HK-2 (cell line): ENCODE measurements at regions not wholly inside any gene's neighbourhood (a gene's known extent, or its start where the extent isn't known, plus 50 kb on each side); places are given as distances from the start of the nearest gene placed in this dataset.

Experiments
- DNase-seq: peaks from one replicate; pipeline ENCODE4 v3.0.0-alpha.2; 2018; ENCODE audit not compliant: unreplicated experiment

DNA sequence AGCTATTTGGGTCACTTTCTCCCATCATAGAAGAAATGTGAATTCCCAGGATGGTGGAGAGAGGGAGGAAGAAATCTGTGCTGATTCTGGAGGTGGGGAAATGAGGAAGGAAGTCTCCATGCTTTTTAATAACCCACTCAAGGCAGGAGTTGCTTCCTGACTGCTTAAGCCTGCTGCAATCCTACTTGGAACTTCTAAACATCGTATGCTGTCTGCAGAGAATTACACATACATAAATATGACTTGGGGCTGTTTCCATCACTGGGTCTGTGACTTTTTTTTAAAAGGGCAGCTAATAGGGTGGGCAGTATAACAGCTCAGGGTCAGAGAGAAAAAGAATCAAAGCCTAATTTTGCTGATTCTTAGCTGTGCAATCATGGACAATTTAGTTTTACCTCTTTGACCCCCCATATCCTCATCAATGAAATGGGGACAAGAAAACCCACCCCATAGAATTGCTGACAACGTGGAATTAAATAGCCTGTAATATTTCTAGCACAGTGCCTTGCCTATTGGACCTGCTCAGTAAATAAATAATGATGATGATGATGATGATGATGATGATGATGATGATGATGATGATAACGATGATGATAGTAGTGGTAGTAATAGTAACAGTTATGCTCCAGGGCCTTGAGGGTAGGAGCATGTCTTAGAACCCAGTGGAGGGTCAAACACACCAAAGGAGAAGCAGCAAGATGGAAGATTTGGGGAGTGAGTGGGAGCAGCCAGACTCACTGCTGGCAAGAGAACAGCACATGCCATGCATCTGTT is 166.7 kb upstream of the LRFN2 start:
- DNase-seq: no peak

DNA sequence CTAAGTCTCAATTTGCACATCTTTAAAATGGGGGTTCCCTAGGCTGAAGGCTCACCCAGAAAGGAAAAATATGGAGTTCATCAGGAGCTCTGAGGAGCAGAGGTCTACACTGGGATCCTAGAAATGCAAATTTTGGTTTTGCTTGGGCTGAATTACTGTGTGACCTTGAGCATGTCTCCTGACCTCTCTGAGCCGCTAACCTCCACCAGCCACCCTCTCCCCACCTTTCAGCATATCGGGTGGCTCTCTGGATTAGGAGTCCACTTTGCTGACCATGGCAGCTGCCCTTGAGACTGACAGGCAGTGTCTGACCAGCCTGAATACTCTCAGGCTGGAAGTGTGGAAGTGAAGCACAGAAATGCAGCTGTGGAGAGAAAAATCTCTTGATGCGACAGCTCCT is 165.9 kb upstream of the LRFN2 start:
- no peak for DNase-seq

DNA sequence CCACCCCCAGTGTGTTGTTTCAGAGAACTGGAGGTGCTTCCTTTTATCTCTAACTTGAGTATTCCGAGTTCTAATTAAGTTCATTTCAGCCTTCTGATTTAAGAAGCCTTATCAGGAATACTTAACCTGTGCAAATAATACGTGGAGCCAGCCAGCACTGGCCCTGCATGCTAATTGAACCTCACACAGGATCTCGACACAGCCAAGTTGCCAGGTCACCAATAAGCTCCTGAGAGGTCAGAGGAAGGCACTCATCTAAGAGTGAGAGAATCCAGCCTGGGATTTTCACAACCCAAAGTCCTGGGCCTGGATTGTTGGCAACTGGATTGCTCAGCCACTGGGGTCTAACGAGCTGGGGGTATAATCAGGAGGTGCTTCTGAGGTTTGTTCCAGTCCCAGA is 157.7 kb upstream of the LRFN2 start:
- DNase-seq: no peak

DNA sequence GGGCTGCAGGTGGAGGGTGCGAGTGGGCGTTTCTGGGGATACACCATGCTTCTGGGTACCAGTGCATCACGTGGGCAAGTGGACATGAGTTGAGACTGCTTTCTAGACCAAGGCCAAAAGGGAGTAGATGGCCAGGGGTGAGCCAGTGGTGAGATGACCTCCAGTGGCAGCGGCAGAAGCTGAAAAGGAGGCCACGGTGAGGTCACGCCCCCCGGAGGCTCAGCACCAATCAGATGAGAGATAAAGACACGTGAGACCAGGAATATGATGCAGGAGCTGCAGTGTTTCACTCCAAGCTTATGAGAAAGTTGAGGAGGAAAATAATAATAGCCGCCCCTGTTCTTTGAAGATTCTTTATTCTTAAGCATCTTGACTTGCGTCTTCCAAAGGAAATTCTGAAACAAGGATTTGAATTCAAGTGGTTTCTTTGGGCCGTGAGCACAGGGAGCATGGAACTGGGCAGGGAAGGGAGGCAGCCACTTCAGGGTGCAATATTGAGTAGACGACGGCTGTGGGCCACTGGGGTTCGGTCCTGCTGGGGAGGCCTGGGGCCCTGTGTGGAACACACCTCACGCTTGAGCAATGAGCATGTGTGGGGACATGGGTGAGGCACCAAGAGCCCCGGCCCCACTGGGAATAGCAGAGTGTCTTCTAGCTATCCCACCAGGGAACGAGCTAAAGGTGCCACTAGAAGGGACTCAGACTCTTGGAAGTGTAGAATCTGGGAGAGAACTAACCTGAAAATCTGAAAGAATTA is 156.7 kb upstream of the LRFN2 start:
- DNase-seq: no peak

DNA sequence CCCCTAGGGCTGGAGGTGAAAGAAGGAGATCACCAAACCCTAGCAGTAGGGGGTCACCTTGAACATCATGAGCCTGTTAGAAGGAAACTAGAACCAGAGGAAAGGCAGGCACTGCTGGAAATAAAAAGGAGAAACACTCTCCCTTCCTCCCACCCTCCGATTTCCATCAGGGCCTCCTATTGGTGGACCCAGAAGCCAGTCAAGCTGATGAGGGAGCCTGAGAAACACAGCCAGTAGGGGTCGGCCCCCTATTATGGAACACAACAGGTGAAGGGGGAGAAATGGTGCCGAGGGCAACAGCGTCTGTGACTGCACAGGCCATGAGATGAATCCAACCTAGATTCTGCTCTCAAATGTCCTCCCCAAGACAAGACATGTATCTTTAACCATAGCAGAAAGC is 156.1 kb upstream of the LRFN2 start:
- DNase-seq: no peak

DNA sequence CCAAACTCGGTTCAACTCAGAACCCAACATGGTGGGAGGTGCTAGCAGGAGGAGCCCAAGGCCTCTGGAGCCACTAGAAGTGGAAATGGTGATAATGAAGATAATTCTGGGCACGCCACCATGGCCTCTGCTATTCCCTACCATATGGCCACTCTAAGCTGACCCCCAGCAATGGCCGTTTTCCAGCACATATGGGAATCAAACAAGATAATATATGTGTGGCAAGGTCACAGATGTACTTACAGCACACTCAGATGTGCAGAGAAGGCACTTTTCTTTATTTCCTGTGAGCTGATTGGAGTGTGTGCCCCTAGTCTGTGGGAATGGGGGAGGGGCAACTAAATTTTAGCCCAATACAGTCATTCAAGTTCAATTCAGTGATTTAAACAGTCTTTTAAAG is 153.4 kb upstream of the LRFN2 start:
- no peak for DNase-seq

DNA sequence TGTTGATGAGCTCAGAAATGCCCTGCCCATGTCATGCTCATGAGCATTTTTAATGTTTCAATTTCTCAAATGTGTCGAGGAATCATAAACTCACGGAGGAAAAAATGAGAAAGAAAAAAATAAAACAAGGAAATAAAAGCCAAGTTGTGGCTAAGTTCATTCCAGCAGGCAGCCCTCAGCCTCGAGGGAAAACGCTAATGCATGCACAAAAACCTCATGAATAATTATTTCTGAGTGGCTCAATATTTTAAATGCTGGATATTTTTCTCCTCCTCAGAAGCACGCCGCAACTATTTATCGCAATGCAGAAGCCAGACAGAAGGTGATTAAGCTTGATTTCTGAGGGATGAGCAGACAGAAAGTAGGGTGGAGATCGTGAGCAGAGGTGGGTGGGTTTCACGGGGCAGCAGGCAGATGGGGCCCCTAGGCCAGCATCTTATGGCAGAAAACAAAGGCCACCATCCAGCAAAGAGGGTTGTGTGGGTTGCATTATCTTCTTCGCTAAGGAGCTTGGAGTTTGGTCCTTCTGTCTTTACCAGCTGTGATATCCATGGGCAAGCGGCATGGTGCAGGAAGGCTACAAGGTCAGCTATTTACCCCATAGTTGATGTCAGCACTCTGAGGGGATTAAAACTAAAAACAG is 151.5 kb upstream of the LRFN2 start:
- no peak for DNase-seq

DNA sequence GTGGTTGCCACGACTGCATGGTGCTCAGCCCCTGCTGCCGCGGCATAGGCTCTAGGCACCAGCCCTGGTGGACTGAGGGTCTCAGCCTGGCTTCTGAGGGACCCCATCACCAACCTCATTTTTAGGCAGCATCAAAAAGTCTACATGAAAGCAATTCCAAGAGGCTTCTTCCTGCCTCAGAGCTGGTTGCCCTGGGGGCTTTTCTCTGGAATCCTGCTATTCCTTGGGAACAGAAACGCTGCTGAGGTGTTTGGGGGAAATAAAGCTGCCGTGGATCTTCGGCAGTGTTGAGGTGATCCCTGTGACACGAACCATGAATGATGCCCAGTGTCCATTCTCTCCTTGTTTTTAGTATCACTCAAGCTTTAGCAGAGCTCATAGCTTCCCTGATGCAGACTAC is 148.4 kb upstream of the LRFN2 start:
- no peak for DNase-seq

DNA sequence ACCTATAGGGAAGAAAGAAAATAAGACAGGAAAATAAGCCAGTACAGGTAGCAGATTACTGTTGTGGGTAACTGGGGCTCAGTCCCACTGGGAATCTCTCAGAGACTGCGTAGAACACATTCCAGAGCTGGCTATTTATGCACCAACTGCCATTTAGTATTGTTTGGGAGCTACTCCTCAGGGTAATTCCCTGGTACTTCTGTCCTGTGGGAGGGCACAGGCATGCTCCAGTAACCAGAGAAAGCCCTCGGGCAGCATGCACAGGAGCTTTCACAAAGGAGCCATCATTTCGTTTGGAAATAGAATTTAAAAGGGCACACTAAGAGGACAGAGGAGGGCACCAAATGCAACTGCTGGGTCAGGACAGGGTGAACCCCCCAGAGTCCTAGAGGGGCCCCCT is 148.0 kb upstream of the LRFN2 start:
- DNase-seq: no peak

DNA sequence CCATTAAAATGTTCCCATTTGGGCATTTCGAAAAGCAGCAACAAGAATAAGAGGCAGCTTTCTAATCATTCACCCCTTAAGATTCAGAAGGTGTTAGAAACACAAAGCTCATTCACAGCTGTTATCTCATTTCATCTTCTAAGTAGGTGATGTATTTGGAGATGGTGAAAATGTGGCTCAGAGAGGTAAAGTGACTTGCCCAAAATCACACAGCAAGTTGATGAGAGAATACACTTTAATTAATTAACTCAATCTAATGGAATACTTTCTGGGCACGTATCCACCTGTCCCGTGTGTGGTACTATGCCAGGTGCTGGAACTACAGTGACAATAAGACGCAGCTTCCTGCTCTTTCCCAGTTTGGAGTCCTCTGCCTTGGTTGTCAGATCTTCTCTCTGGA is 147.4 kb upstream of the LRFN2 start:
- DNase-seq: no peak

DNA sequence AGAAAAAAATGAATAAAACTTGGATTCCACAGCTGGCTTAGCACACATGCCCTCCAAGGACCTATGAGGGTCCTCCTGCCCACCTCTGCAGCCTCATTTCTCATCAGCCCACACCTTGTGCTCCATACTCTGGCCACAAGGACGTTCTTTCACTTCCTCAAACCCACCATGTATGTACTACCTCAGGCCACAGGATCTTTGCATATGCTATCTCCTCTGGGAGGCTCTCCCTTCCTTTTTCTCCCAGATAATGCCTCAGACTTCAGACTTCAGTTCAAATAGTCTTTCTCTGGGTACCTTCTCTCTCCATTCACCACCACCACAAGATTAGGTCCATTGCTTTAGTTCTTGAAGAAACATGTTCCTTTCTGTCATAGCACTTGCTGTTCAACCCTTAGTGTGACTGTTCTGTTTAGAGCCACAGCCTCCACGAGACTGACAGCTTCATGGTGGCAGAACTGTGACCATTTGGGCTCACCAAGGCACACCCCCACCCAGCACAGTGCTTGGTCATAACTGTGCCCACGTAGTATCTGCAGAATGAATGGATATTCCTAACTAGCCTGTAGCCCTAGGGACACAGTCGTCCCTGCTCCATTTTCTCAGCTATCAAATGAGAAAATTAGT is 146.7 kb upstream of the LRFN2 start:
- DNase-seq: no peak

DNA sequence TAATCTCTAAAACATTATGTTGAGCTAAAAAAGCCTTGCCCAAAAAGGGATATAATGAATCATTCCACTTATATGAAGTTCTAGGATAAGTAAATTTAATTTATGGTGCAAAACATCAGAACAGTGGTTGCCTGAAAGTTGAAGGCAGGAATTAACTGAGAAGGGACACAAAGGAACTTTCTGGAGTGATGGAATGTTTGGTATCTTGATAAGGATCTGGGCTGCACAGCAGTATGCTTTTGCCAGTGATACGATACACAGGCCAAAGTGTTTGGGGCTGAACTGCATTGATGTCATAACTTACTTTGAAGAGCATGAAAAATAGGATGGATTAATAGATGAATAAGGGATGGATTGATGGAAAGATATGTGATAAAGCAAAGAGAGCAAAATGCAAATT is 146.1 kb upstream of the LRFN2 start:
- no peak for DNase-seq

DNA sequence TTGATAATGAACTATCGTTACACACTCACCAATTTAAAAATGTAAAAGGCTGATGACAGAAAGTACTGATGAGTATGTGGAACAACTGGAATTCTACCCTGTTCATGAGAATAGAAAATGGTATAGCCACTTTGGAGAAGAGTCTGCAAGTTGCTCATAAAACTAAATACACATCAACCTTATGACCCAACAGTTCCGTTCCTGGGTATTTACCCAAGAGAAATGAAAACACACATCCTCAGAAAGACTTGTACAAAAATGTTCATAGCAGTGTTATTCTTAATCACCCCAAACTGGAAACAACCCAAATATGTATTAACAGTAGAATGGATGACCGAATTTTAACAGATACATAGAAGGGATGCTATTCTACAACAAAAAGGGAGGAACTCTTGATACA is 145.7 kb upstream of the LRFN2 start:
- DNase-seq: no peak

DNA sequence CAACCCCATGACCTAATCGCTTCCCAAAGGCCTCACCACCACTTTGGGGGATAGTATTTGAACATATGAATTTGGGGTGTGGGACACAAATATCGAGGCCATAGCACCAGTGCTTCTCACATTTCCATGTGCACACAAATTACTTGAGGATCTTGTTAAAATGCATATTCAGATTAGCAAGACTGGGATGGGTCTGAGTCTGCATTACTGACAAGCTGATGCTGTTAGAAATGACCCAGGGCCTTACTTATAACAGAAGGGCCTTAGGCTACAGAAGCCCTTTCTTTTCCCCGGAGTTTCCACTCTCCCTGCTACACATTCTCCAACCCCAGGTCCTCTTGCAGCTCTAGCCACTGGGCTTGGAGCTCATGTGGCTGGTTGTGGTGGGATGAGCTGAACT is 141.5 kb upstream of the LRFN2 start:
- DNase-seq: no peak

DNA sequence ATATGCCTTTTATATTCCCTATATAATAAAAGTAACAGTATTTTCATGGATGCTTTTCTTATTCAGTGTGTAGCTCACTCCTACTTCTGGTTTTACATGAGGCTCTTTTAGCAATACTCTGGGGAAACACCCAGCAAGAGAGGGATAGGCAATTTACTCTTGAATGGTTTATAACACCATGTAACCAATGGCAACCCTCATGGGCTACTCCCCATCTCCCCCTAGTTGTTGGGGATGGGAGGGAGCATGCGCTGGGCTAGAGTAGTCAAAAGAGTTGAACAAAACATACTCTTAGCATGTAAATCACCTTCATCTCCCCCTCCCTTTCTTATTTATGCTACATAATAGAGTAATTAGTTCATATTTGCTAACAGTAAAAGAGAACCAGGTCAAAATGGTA is 140.1 kb upstream of the LRFN2 start:
- DNase-seq: no peak

DNA sequence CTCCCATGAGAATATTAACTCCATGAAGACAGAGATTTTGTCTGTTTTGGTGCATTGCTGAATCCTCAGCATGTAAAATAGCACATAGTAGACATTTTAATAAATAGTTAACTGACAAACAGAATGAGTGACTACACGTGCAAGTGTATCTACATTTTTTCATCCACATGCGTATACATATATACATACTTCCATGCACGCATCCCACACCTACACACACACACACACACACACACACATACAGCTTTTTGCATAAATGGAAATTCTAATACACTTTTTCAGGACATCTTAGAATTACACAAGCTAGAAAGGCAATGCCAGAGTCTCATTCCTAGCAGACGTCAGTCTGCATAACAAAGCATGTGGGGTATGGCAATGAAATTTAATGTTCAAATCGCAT is 139.7 kb upstream of the LRFN2 start:
- DNase-seq: no peak

DNA sequence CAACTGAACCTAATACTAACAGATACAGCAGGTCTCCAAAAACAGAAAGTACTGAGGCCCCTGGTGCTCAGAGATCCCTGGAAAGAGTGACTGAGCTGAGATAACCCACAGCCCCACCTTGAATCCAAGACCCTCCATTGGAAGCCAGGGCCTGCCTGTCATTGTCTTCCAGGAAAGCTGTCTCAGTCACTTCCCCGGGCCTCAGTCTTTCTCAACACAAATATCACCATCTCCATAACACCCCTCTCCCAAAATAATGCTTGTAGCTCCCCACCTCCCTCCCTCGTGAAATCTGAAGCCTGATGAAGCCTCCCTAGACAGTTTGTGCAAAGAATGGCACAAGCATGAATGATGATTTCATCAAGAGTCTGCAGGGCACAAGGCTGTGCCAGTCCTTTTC is 138.2 kb upstream of the LRFN2 start:
- no peak for DNase-seq

DNA sequence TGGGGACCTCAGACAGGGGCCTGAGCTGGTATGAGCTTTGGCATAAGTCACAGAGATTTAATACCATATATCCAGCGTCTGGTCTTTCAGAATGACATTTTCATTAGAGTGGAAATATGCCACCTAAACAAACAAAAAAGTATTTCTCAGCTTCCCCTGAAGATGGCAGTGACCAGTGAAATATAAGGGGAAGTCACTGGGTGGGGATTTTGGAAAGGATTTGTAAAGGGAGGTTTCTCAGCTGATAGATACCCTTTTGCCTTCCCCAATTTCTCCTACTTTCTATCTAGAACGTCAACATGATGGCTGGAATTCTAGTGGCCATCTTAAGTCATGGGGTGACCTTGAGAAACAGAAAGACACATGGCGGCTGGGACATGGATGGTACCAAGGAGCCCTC is 137.7 kb upstream of the LRFN2 start:
- DNase-seq: no peak

DNA sequence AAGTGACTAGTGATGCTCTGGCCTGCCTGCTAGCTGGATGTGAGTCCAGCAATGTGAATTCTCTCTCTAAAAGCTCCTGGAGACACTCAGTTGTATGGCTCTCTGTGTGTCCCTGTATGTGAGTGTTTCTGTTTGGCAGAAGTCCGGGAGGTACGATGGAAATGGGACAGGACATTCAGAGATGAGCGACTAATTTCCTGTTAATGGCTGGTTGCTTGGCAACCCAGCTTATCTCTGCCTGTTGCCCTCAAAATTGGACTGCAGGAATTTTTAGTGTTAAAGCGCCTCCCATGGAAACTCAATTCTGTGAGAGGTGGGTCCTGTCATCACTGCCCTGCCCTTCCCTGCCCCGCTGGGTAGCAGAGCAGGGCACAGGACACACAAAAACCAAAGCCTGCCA is 136.8 kb upstream of the LRFN2 start:
- no peak for DNase-seq

DNA sequence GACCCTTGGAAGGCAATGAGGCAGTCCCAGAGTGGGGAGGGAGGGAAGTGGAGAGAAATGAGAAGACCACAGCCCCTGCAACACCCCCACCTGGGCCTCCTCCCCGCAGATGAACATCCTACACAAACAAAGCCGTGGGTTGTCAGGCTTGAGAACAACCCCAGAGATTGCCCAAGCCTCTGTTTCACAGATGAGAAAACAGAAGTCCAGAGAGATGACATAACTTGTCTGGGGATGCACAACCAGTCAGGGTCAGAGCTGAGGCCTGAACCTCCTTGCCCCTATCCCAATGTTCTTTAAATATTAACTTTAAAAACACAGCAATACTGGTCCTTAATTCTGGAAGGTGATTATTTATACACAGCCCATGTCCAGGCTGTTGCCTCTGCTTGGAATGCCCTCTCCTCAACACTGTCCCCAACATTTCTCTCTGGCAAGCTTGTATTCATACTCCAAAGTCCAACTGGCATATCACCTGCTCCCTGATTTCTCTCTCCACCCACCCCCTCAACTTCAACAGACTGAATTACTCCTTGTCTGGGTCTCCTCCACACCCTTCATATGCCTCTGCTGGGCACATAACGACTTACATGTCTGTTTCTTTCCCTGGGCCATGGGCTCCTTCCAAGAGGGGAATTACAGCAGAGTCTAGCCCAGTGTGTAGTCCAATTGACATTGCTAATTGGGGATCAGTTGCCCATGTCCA is 135.5 kb upstream of the LRFN2 start:
- DNase-seq: no peak

DNA sequence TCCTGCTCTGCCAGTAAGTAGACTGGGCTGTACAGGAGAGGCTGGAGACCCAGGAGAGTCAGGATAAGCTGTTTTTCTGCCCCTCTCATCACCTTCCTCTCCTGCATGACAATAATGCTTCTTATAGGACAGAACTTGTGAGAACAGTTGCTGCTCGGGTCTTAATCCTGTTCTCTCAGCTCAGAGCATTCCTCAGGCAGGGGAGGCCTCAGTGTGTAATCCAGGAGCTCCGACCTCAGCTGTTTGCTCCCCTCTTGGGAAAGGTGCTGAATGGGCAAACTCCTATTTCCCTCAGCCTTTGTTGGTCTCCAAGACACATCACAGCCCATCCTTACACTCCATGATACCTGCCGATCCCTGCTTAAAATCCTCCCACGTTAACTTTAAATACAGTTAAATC is 134.9 kb upstream of the LRFN2 start:
- DNase-seq: no peak
